ENCODE measurements at regions not wholly inside any gene's neighbourhood (a gene's known extent, or its start where the extent isn't known, plus 50 kb on each side); places are given as distances from the start of the nearest gene placed in this dataset.

DNA sequence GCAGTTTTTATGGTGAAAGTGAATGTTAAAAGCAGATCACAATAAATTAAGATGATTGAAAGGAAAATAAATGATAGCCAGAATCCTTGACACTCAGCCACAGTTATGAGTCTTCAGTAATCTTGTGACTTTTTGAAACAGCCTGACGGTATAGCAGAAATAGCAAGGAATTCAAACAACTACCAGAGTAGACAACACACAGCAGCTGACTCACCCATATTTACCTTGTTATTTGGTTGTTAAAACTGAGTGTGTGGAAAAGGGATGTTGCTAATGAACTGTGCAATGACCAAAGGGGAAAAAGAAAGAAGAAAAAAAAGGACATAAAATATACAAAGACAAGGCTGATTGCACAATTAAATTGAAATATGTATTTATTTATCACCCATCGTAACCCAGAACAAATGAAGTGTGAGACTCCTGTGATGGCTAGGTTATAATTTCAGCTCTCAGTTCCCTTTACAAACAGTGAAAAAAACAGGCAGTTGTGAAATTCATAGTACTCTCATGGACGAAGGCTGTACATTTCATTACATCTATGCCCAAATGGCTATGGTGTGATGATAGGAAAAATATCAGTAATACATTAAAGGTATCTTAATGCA is 1023.0 kb upstream of the SORCS1 start:
- no peaks in the 10 kb centered on the region for H3K27me3 ChIP-seq
- H3K27ac ChIP-seq = no peak overlapping the region
- no peak for DNase-seq (ENCODE audit: low read depth in 1 of 2, low spot score in 1 of 2)
- no peaks in the 10 kb centered on the region for H3K4me1 ChIP-seq (ENCODE audit: low read depth)
- no peaks in the 10 kb centered on the region for H3K36me3 ChIP-seq
- no peak overlapping the region for H3K4me3 ChIP-seq
- TF ChIP-seq, protein P1, sequence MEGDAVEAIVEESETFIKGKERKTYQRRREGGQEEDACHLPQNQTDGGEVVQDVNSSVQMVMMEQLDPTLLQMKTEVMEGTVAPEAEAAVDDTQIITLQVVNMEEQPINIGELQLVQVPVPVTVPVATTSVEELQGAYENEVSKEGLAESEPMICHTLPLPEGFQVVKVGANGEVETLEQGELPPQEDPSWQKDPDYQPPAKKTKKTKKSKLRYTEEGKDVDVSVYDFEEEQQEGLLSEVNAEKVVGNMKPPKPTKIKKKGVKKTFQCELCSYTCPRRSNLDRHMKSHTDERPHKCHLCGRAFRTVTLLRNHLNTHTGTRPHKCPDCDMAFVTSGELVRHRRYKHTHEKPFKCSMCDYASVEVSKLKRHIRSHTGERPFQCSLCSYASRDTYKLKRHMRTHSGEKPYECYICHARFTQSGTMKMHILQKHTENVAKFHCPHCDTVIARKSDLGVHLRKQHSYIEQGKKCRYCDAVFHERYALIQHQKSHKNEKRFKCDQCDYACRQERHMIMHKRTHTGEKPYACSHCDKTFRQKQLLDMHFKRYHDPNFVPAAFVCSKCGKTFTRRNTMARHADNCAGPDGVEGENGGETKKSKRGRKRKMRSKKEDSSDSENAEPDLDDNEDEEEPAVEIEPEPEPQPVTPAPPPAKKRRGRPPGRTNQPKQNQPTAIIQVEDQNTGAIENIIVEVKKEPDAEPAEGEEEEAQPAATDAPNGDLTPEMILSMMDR (IDR thresholded peaks at IDR 0.05; ENCODE audit: low read depth, low read length) = no peak
- H3K9me3 ChIP-seq (ENCODE audit: low read depth) = no peaks in the 10 kb centered on the region

DNA sequence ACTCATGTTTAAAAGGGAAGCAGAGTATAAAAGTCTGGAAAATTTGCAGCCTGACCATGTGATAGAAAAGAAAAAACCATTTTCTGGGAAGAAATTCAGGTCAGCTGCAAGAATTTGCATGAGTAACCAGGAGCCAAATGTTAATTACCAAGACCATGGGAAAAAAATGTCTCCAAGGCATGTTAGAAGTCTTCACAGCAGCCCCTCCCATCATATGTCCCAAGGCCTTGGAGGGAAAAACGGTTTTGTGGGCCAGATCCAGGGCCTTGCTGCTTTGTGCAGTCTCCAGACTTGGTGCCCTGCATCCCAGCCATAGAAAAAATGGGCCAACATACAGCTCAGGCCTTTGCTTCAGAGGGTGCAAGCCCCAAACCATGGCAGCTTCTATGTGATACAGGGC is 1019.6 kb upstream of the SORCS1 start:
- H3K4me1 ChIP-seq (ENCODE audit: low read depth) = no peaks in the 10 kb centered on the region
- H3K36me3 ChIP-seq = no peaks in the 10 kb centered on the region
- TF ChIP-seq, protein P1 (IDR thresholded peaks at IDR 0.05; ENCODE audit: low read depth, low read length) = no peak
- H3K4me3 ChIP-seq = no peak overlapping the region
- no peak overlapping the region for H3K27ac ChIP-seq
- H3K27me3 ChIP-seq = no peaks in the 10 kb centered on the region
- no peaks in the 10 kb centered on the region for H3K9me3 ChIP-seq (ENCODE audit: low read depth)
- no peak for DNase-seq (ENCODE audit: low read depth in 1 of 2, low spot score in 1 of 2)

DNA sequence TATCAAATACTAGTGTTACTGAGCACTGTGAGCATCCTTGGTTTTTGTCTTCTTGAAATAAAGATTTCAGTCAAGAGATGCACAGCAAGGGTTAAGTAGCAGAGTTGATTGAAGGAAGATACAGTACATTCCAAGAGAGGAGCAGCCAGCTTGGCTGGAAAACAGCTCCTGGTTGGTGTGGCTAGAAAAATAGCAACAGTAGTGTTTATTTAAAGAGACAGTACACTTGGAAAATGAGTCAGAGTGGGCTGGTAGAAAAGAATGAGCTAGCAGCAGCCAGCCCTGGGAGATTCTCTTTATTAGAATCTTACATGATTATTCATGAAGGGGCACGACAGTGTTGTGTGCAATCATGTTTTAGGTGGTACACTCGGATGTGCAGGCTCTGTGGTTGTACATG is 1016.4 kb upstream of the SORCS1 start:
- no peak for DNase-seq (ENCODE audit: low read depth in 1 of 2, low spot score in 1 of 2)

DNA sequence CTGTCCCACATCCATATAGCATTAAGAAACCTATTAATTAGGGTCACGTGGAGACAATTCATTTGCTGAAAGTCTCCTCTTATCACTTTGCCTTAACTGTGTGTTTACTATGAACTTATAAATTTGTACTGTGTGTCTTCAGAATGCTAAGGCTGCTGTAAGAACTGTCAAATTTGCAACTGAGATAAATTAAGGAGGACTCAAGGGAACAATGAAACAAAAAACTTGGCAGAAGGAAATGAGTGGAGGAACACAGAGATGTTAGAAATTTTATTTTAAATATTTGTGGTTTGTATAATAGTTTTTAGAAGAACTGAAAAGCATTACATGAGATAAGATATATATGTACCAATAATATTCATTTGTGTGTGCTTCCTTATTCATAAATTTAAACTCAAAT is 1005.3 kb upstream of the SORCS1 start:
- Histone ChIP-seq H3K4me1 (ENCODE audit: low read depth) (no peaks in the 10 kb centered on the region), H3K9me3 (ENCODE audit: low read depth) (no peaks in the 10 kb centered on the region), H3K4me3 (no peak overlapping the region), H3K36me3 (no peaks in the 10 kb centered on the region), H3K27ac (no peak overlapping the region), H3K27me3 (no peaks in the 10 kb centered on the region)
- TF ChIP-seq, protein P1 (IDR thresholded peaks at IDR 0.05; ENCODE audit: low read depth, low read length) = no peak
- DNase-seq (ENCODE audit: low read depth in 1 of 2, low spot score in 1 of 2) = no peak

More for the DNA sequence above, 1016.4 kb upstream of the SORCS1 start:
- H3K27ac ChIP-seq = no peak overlapping the region
- no peaks in the 10 kb centered on the region for H3K36me3 ChIP-seq
- H3K4me3 ChIP-seq = no peak overlapping the region
- no peaks in the 10 kb centered on the region for H3K27me3 ChIP-seq
- no peaks in the 10 kb centered on the region for H3K4me1 ChIP-seq (ENCODE audit: low read depth)
- TF ChIP-seq, protein P1 (IDR thresholded peaks at IDR 0.05; ENCODE audit: low read depth, low read length) = no peak
- no peaks in the 10 kb centered on the region for H3K9me3 ChIP-seq (ENCODE audit: low read depth)

DNA sequence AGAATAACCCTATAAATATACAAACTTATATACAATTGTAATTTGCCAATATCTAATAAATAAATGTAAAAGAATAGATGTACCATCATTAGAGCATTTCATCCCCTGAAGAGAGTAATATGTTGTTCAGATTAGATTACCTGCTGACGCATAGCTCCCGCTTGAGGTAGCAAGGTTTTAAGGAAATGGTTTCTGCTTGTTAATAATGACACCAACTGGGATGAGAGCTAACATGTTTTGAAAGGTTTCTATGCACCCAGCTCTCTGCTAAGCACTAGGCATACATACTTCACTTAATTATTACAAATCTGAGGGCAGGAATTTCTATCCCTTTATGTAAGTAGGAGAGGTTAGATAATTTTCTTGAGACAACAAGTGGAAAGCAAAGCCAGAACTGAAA is 1003.3 kb upstream of the SORCS1 start:
- Histone ChIP-seq H3K4me1 (ENCODE audit: low read depth) (no peaks in the 10 kb centered on the region), H3K9me3 (ENCODE audit: low read depth) (no peaks in the 10 kb centered on the region), H3K27me3 (no peaks in the 10 kb centered on the region), H3K27ac (no peak overlapping the region), H3K4me3 (no peak overlapping the region), H3K36me3 (no peaks in the 10 kb centered on the region)
- TF ChIP-seq, protein P1 (IDR thresholded peaks at IDR 0.05; ENCODE audit: low read depth, low read length) = no peak
- no peak for DNase-seq (ENCODE audit: low read depth in 1 of 2, low spot score in 1 of 2)
